ENCODE measurements at regions not wholly inside any gene's neighbourhood (a gene's known extent, or its start where the extent isn't known, plus 50 kb on each side); places are given as distances from the start of the nearest gene placed in this dataset.

GRCh38 chr2:103780088-103780702 is 1018.4 kb downstream of the TMEM182 start:
- TF ChIP-seq POLR2A (IDR thresholded peaks at IDR 0.05) (no peak), CTCF (IDR thresholded peaks at IDR 0.05) (no peak), POLR2AphosphoS5 (IDR thresholded peaks at IDR 0.05) (no peak), EP300 (IDR thresholded peaks at IDR 0.05) (no peak)
